ENCODE measurements at regions not wholly inside any gene's neighbourhood (a gene's known extent, or its start where the extent isn't known, plus 50 kb on each side); places are given as distances from the start of the nearest gene placed in this dataset.
"Not testable (repeated sequence)": the region's sequence is repeated elsewhere in the genome, so short reads cannot be mapped to it uniquely, and the experiment has no call there.

GRCh38 chr17:53218723-53219122 is 604.0 kb upstream of the KIF2B start:
- TF ChIP-seq CTCF (conservative IDR thresholded peaks at IDR 0.05; ENCODE audit: control insufficient read depth, insufficient read depth, low read depth, low read length): no peak
- no peak overlapping the region for H3K4me3 ChIP-seq (ENCODE audit: control insufficient read depth, low read depth, low read length)
- DNase-seq (ENCODE audit: low read depth): no peak

GRCh38 chr17:53217311-53217710 is 605.4 kb upstream of the KIF2B start:
- DNase-seq (ENCODE audit: low read depth): no peak
- TF ChIP-seq CTCF (conservative IDR thresholded peaks at IDR 0.05; ENCODE audit: control insufficient read depth, insufficient read depth, low read depth, low read length): no peak
- no peak overlapping the region for H3K4me3 ChIP-seq (ENCODE audit: control insufficient read depth, low read depth, low read length)

- not testable (repeated sequence) for DNase-seq (ENCODE audit: low read depth)
Observed at GRCh38 chr17:53208935-53209334, 613.8 kb upstream of the KIF2B start.

GRCh38 chr17:53193044-53193443 is 629.7 kb upstream of the KIF2B start:
- no peak for DNase-seq (ENCODE audit: low read depth)
- no peak overlapping the region for H3K4me3 ChIP-seq (ENCODE audit: control insufficient read depth, low read depth, low read length)
- TF ChIP-seq CTCF (conservative IDR thresholded peaks at IDR 0.05; ENCODE audit: control insufficient read depth, insufficient read depth, low read depth, low read length): no peak

More at GRCh38 chr17:53208935-53209334, 613.8 kb upstream of the KIF2B start:
- H3K4me3 ChIP-seq (ENCODE audit: control insufficient read depth, low read depth, low read length): not testable (repeated sequence)

GRCh38 chr17:53191878-53192277 is 630.8 kb upstream of the KIF2B start:
- DNase-seq (ENCODE audit: low read depth): no peak
- H3K4me3 ChIP-seq (ENCODE audit: control insufficient read depth, low read depth, low read length): no peak overlapping the region
- no peak for TF ChIP-seq CTCF (conservative IDR thresholded peaks at IDR 0.05; ENCODE audit: control insufficient read depth, insufficient read depth, low read depth, low read length)

- no peak overlapping the region for H3K4me3 ChIP-seq (ENCODE audit: control insufficient read depth, low read depth, low read length)
- no peak for DNase-seq (ENCODE audit: low read depth)
- no peak for TF ChIP-seq CTCF (conservative IDR thresholded peaks at IDR 0.05; ENCODE audit: control insufficient read depth, insufficient read depth, low read depth, low read length)
Observed at GRCh38 chr17:53186001-53186400, 636.7 kb upstream of the KIF2B start.

GRCh38 chr17:53176629-53177028 is 646.1 kb upstream of the KIF2B start:
- no peak for DNase-seq (ENCODE audit: low read depth)
- H3K4me3 ChIP-seq (ENCODE audit: control insufficient read depth, low read depth, low read length): no peak overlapping the region
- TF ChIP-seq CTCF (conservative IDR thresholded peaks at IDR 0.05; ENCODE audit: control insufficient read depth, insufficient read depth, low read depth, low read length): no peak
